DMS53 treated with DMSO at 0.1 percent for 48 hours (cell line): ENCODE measurements at regions not wholly inside any gene's neighbourhood (a gene's known extent, or its start where the extent isn't known, plus 50 kb on each side); places are given as distances from the start of the nearest gene placed in this dataset.

Source experiments
- DNase-seq: peaks from one replicate; lab custom pipeline; 2025; ENCODE audit not compliant: unreplicated experiment; lab: John Stamatoyannopoulos, UW

DNA sequence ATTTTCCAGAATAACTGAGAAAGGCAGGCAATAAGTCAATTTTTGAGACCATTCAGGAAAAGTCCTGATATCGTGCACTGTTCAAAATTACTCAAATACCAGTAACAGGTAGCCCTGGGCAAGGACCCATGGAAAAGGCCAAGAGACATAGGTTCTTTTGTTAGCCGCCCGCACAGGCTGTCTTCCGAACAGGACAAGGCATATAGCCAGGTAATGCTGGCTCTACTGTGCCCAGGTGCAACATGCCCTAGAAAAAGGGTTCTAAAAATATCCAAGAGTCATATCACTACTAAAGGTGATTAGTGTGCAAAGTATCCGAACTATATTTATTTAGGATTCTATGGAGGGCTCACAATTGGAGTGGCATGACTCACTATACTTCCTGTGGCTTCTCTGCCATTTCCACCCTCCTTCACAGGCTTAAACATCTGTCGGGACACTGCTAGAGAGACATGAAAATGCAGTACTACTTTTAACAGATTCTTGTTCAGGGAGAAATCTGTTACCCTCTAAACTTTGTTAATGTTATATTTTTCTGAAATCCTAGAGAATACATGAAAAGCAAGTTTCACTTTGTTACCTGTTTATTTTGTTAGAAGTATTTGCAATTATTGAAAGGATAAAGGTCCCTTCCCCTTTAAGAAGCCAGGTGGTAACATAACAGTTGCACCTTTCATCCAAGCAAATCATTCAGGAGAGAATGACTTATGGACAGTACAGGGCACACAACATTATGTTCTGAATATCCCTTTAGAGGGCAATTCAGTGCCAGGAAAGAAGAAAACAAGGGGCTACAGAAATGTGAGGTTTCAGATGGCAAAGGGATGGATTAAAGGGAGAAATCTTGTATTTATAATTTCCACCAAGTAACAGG is 293.3 kb upstream of the THBS1 start:
- peak; percentile 94 for DNase-seq

GRCh38 chr15:39290711-39291435 is 290.0 kb upstream of the THBS1 start:
- no peak for DNase-seq

DNA sequence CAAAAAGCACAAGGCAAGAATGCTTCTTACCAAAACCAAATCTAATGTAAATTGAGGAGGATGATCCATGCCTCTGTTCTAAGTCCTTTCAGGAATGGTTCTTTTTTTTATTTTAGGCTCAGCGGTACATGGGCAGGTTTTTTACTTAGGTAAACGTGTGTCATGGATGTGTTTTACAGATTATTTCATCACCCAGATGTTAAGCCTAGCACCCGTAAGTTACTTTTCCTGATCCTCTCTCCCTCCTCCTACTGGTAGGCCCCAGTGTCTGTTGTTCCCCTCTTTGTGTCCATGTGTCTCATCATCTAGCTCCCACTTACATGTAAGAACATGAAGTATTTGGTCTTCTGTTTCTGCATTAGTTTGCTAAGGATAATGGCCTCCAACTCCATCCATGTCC is 289.2 kb upstream of the THBS1 start:
- no peak for DNase-seq

DNA sequence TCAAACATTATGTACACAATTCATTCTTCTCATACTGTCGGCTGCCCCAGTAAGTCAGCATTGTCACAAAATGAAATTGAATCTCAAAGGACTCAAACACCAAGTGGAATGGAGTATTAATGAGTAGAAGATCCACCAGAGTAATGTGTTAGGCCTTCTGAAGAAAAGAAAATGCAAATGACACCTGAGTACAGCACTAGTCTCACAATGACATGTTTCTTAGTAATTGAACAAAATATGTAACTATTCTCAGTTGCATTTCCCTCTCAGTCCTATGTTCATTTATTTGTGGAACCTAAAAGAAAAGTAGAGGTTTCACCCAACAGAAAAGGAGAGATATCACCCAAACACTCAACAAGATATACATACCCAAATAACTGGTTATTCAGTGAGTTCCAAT is 283.9 kb upstream of the THBS1 start:
- DNase-seq = no peak

DNA sequence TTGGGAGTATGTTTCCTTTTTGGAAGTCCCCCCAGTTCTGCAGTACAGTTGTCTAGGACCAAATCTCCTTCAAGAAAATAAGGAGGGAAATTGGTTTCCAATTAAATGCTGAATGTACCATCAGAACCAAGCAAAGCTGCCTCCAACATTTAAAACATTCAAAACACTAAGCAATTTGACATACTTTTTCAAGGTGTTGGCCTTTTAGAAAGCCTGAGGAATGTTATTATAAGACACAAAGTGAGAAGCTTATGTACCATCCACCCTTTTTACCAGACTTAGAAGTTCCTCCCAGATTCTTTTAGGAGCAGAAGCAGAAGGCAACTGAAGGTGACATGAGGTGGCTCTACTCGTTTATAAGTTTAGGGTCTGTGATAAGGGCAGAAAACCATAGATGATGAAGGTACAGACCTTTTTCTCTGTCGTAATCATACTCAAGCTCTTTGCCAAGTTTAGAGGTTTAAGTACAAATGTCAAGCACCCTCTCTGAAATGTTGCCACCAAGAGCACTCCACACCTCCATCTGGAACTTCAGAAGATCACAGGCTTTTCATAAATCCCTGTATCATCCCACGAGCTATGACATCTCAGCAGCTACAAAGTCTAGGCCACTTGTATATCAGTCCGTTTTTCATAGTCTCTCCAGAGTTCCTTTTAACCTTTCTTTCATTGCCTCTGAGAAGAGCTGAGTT is 282.5 kb upstream of the THBS1 start:
- DNase-seq = no peak

- no peak for DNase-seq
Observed at GRCh38 chr15:39299486-39300267, 281.2 kb upstream of the THBS1 start.

DNA sequence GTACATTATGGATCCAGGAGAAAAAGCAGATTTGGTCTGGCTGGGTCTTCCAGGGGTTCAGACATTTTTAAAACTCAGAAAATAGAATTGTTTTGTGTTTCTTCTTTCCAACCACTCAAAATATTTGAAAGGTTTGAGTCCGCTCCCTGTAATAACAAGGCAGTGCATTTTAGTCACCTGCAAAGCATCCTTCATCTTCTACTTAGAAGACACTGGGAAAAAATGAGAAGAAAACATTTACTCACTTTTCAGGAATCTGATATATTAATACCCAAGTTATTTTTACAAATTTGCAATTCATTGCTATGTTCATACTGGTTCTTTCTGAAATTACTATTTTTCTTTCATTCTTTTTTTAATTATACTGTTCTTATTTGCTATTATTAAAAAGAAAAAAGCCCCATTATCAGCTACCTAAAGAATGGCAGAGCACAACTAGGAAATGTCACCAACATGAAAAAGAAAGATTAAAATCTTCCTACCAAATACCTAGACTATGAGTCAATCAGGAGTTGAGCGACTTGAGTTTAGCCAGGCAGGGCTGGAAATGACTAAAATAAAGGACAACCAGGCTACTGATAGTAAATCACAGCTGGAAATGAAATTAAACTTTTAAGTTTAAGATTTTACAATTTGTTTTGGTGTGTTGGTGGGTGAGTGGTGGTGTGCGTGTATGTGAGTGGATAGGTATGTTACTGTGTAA is 280.3 kb upstream of the THBS1 start:
- DNase-seq = no peak

GRCh38 chr15:39301589-39301999 is 279.3 kb upstream of the THBS1 start:
- DNase-seq = no peak

DNA sequence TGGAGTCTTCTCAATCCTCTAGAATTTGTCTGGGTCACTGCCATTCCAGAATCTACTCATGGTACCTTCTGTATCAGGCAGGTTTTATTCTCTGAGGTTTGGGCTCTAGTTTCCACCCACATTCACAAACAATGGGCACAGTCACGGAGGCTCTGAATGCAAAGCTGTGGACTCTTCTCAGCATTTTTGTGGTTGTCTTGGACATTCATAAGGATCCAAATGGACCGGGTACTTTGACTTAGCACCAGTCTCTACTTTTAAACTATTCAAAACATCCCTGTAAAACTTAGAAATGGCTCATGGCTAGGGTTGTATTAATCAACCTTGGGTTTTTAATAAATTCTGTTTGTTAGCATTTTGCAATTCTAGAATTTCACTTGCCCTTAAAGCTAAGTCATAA is 277.9 kb upstream of the THBS1 start:
- DNase-seq = no peak

GRCh38 chr15:39304201-39304841 is 276.6 kb upstream of the THBS1 start:
- DNase-seq = no peak

- no peak for DNase-seq
Observed at GRCh38 chr15:39304931-39305728, 275.7 kb upstream of the THBS1 start.

- no peak for DNase-seq
Observed at GRCh38 chr15:39310633-39311032, 270.2 kb upstream of the THBS1 start.

DNA sequence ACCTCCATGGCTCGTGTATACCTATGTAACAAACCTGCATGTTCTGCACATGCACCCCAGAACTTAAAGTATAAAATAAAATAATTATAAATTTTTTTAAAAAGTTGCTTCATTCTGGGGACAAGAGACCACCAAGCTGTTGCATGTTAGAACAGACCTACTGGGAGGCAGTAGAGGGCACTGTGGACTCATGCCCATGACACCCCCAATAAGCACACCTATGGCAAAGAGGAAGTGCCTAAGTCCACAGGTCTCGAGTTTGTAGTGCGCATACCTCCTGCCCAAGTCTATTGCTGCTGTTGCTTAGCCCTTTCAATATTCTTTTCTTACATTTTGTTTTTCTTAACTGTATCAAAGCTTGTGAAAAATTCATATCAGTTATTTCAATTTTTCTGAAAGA is 267.9 kb upstream of the THBS1 start:
- no peak for DNase-seq

- no peak for DNase-seq
Observed at GRCh38 chr15:39313467-39313866, 267.4 kb upstream of the THBS1 start.

DNA sequence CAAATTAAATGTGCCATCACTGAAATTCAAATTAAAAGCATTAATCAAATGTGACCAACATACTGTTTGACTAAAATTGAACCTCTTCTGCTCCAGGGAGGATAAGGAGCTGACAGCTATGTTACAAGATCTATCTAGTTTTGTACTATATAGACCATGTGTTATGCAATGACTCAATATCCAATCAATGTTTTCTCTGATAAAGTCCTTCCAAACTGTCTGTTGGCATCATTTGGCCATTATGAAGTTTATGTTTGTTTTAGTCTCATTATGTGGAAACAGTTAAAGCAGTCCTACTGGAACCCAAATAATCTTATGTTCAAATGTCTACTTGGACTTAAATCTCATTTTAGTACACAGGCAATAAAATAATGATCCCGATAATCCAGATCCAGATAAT is 267.0 kb upstream of the THBS1 start:
- DNase-seq = no peak

DNA sequence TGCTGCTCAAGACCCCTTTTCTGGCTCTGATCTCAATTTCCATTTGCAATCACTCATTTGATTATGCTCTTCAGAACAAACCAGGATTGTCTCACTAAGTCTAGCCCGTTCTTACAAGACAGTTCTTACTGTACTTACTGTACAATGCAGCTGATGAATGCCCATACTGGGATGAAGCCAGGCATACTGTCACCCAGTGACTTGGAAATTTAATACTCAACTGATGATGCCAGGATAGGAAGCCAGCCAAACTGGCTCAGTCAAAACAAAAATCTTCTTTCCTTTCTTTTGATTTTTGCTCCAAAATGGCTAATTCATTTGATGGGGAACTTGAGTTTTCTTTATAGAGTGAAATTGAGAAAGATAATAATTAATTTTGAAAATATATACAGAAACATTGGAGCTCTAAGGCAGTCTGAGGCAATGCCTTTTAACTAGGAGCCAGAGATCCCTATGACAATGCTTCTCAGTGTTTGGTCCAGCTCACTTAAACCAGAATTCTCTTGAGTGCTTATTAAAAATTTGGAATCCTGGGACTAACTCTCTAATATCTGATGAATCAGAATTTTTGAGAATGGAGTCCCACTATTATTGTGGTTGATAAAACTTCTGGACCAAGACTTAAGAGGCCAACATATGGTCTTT is 265.6 kb upstream of the THBS1 start:
- DNase-seq = no peak

- no peak for DNase-seq
Observed at GRCh38 chr15:39317225-39317624, 263.7 kb upstream of the THBS1 start.

DNA sequence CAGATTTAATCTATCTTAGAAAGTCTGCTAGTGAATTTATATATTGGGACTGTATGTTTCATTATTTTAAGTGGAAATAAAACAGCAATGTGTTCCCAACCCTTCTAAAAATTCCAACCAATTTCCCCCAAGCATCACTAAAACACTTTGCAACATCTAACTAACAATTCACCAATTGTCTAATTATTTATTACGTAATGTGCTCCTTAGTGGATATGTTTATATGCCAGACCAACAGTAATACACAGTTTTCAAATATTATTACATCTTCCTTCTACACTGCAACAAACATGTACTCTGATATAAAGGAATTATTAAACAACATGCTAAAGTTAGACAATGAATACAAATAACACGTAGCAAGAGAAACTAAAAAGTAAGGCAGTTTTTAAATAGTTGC is 262.6 kb upstream of the THBS1 start:
- no peak for DNase-seq

GRCh38 chr15:39320355-39320754 is 260.5 kb upstream of the THBS1 start:
- no peak for DNase-seq
